GM23248 (cell line): ENCODE measurements at regions not wholly inside any gene's neighbourhood (a gene's known extent, or its start where the extent isn't known, plus 50 kb on each side); places are given as distances from the start of the nearest gene placed in this dataset.
A peak's percentile ranks its signal among the peaks of the same experiment; 100 is the strongest.

Source experiments
- DNase-seq: peaks from one replicate; pipeline ENCODE4 v3.0.0-alpha.2; 2015
- H2AFZ ChIP-seq: fragments of 200-600 bp; sonication (generic); 2 replicates; pipeline ENCODE4 v1.6.1; 2016; ENCODE audit warnings: antibody characterized with exemption
- H3F3A ChIP-seq: fragments of 200-600 bp; sonication (generic); 2 replicates; pipeline ENCODE4 v1.6.1; 2016; ENCODE audit warnings: mild to moderate bottlenecking, antibody characterized with exemption, mixed run types; ENCODE audit not compliant: insufficient read depth
- H3K27ac ChIP-seq: fragments of 200-600 bp; sonication (generic); 2 replicates; pipeline ENCODE4 v1.5.1; 2016; ENCODE audit warnings: mild to moderate bottlenecking
- H3K27me3 ChIP-seq: fragments of 200-600 bp; sonication (generic); replicated peaks from 2 replicates; pipeline ENCODE4 v1.6.1; 2016; ENCODE audit warnings: mild to moderate bottlenecking; ENCODE audit not compliant: insufficient read depth
- H3K36me3 ChIP-seq: fragments of 200-600 bp; sonication (generic); 2 replicates; pipeline ENCODE4 v1.6.1; 2016; ENCODE audit warnings: low read depth, mild to moderate bottlenecking
- H3K4me1 ChIP-seq: fragments of 200-600 bp; sonication (generic); 2 replicates; pipeline ENCODE4 v1.6.1; 2016; ENCODE audit warnings: mild to moderate bottlenecking; ENCODE audit not compliant: insufficient read depth
- H3K4me2 ChIP-seq: fragments of 200-600 bp; sonication (generic); one replicate; pipeline ENCODE4 v1.6.1; 2016; ENCODE audit warnings: mild to moderate bottlenecking; ENCODE audit not compliant: unreplicated experiment
- H3K4me3 ChIP-seq: fragments of 200-600 bp; sonication (generic); 2 replicates; pipeline ENCODE4 v1.5.1; 2016; ENCODE audit warnings: mild to moderate bottlenecking
- H3K79me2 ChIP-seq: fragments of 200-600 bp; sonication (generic); 2 replicates; pipeline ENCODE4 v1.6.1; 2016; ENCODE audit warnings: mild to moderate bottlenecking; ENCODE audit not compliant: insufficient read depth
- H3K9ac ChIP-seq: fragments of 200-600 bp; sonication (generic); 2 replicates; pipeline ENCODE4 v1.6.1; 2016; ENCODE audit warnings: mild to moderate bottlenecking
- H3K9me2 ChIP-seq: fragments of 200-600 bp; sonication (generic); 2 replicates; pipeline ENCODE4 v1.6.1; 2016; ENCODE audit warnings: mixed run types, mild to moderate bottlenecking, moderate library complexity; ENCODE audit not compliant: insufficient read depth
- H3K9me3 ChIP-seq: fragments of 200-600 bp; sonication (generic); one replicate; pipeline ENCODE4 v1.6.1; 2017; ENCODE audit warnings: low read depth
- H4K20me1 ChIP-seq: fragments of 200-600 bp; sonication (generic); 2 replicates; pipeline ENCODE4 v1.6.0; 2016; ENCODE audit not compliant: insufficient read depth
- EZH2 ChIP-seq: fragments of 200-600 bp; sonication (generic); IDR thresholded peaks from 2 replicates; pipeline ENCODE4 v1.6.1; 2018; ENCODE audit warnings: antibody characterized with exemption, mild to moderate bottlenecking; ENCODE audit not compliant: insufficient read depth, poor library complexity, severe bottlenecking
- EZH2phosphoT487 ChIP-seq: fragments of 200-600 bp; sonication (generic); IDR thresholded peaks from 2 replicates; pipeline ENCODE4 v1.6.1; 2018; ENCODE audit warnings: antibody characterized with exemption, moderate library complexity, mild to moderate bottlenecking, low read depth; ENCODE audit not compliant: insufficient read depth
- WGBS, 2 experiments: methylation state at CpG; one replicate each; pipeline ENCODE4 v1.1.6; 2015 to 2017; ENCODE audit warnings: low lambda C conversion rate in 2 of 2, low coverage in 1 of 2; ENCODE audit errors: missing lambda C conversion rate in 2 of 2; 5-methylcytosine and 5-hydroxymethylcytosine counted together
- in situ Hi-C: fragments of 300-500 bp; cut with MboI; formaldehyde crosslinking; loops from 2 replicates; pipeline ENCODE4 v1.15.0; 2020

- 82 to 89% methylated on average over 3 of the region's 3 CpGs for WGBS, 2 experiments
- in situ Hi-C loops: no loop called here
- H3K27ac ChIP-seq: no peak overlapping the region
- no peaks in the 10 kb centered on the region for H3K27me3 ChIP-seq
- TF ChIP-seq EZH2phosphoT487 (no peak), EZH2 (no peak)
- no peak overlapping the region for H2AFZ ChIP-seq
- no peaks in the 10 kb centered on the region for H3F3A ChIP-seq
- H4K20me1 ChIP-seq: no peaks in the 10 kb centered on the region
- DNase-seq: peak; percentile 26
- no peaks in the 10 kb centered on the region for H3K9me2 ChIP-seq
- H3K4me1 ChIP-seq: peaks cover 7% of the 10 kb centered on the region; the same call in 1 of the 2 replicates
- H3K9ac ChIP-seq: no peak overlapping the region
- H3K4me2 ChIP-seq: no peak overlapping the region
- H3K36me3 ChIP-seq: no peaks in the 10 kb centered on the region
- H3K9me3 ChIP-seq: no peaks in the 10 kb centered on the region
- no peaks in the 10 kb centered on the region for H3K79me2 ChIP-seq
- H3K4me3 ChIP-seq: no peak overlapping the region
Measured at GRCh38 chr2:128633501-128633900, 314.8 kb upstream of the HS6ST1 start.

- Histone ChIP-seq H3K27me3 (no peaks in the 10 kb centered on the region), H3F3A (no peaks in the 10 kb centered on the region), H2AFZ (no peak overlapping the region), H3K27ac (no peak overlapping the region), H3K4me2 (no peak overlapping the region), H3K9me3 (no peaks in the 10 kb centered on the region), H3K79me2 (no peaks in the 10 kb centered on the region), H3K9me2 (no peaks in the 10 kb centered on the region), H4K20me1 (no peaks in the 10 kb centered on the region), H3K4me3 (no peak overlapping the region), H3K36me3 (no peaks in the 10 kb centered on the region), H3K4me1 (peaks cover 7% of the 10 kb centered on the region; the same call in 1 of the 2 replicates), H3K9ac (no peak overlapping the region)
- peak; percentile 18 for DNase-seq
- in situ Hi-C loops: no loop called here
- 80% methylated on average over 7 to 8 of the region's 8 CpGs for WGBS, 2 experiments
- TF ChIP-seq EZH2phosphoT487: no peak
- no peak for TF ChIP-seq EZH2
Measured at GRCh38 chr2:128635361-128635900, 316.8 kb upstream of the HS6ST1 start.

- peaks cover 7% of the 10 kb centered on the region; the same call in 1 of the 2 replicates for H3K4me1 ChIP-seq
- H2AFZ ChIP-seq: no peak overlapping the region
- H3K36me3 ChIP-seq: no peaks in the 10 kb centered on the region
- no peak overlapping the region for H3K4me2 ChIP-seq
- no peak for TF ChIP-seq EZH2
- in situ Hi-C loops: no loop called here
- no peak overlapping the region for H3K27ac ChIP-seq
- H3K27me3 ChIP-seq: no peaks in the 10 kb centered on the region
- no peaks in the 10 kb centered on the region for H3K9me3 ChIP-seq
- no peaks in the 10 kb centered on the region for H3K79me2 ChIP-seq
- DNase-seq: no peak
- H3K4me3 ChIP-seq: no peak overlapping the region
- H3K9me2 ChIP-seq: no peaks in the 10 kb centered on the region
- no peaks in the 10 kb centered on the region for H3F3A ChIP-seq
- no peak overlapping the region for H3K9ac ChIP-seq
- WGBS, 2 experiments: 97 to 99% methylated on average over 5 of the region's 5 CpGs
- H4K20me1 ChIP-seq: no peaks in the 10 kb centered on the region
Measured at GRCh38 chr2:128636802-128637147, 318.1 kb upstream of the HS6ST1 start.

DNA sequence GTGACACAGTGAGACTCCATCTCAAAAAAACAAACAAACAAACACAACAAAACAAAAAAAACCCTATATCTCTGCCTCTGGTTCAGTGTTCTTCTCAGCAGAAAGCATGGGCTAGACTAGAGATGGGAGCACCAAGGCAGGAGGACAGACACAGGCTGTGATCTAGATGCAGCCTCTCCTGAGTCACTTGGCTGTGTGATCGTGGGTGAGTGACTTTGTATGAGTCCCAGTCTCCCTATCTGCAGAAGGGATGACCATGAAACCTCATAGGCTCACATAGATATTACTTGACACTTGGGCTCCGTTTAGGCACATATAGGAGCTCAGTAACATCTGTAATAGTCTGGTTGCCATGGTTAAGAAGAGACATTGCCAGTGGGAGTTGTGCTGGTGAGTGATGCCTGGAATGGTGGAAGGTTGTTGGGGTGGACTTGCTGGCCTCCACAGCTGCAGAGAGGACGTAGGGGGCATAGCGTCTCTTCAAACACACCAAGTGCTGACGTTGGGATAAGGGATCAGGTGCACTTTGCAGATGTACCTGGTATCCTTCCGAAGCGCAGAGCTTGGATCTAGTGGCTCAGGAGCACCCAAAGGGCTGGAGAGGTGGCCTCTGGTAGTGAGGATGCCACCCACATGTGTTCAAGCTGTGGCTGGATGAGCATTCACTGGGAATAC is 318.9 kb upstream of the HS6ST1 start:
- TF ChIP-seq EZH2: no peak
- no peak for TF ChIP-seq EZH2phosphoT487
- no peak overlapping the region for H2AFZ ChIP-seq
- H3K79me2 ChIP-seq: no peaks in the 10 kb centered on the region
- no peak overlapping the region for H3K4me2 ChIP-seq
- H3K4me3 ChIP-seq: no peak overlapping the region
- no peaks in the 10 kb centered on the region for H3K9me2 ChIP-seq
- 74 to 78% methylated on average over 7 of the region's 7 CpGs for WGBS, 2 experiments
- DNase-seq: peak; percentile 30
- H3K4me1 ChIP-seq: peaks cover 7% of the 10 kb centered on the region; the same call in 1 of the 2 replicates
- no peaks in the 10 kb centered on the region for H3K9me3 ChIP-seq
- no peaks in the 10 kb centered on the region for H3F3A ChIP-seq
- in situ Hi-C loops: no loop called here
- H3K27ac ChIP-seq: no peak overlapping the region
- H3K9ac ChIP-seq: no peak overlapping the region
- no peaks in the 10 kb centered on the region for H4K20me1 ChIP-seq
- H3K36me3 ChIP-seq: no peaks in the 10 kb centered on the region
- no peaks in the 10 kb centered on the region for H3K27me3 ChIP-seq
